SK-N-SH treated with all-trans-retinoic acid at 6 μM for 48 hours (cell line): ENCODE measurements at regions not wholly inside any gene's neighbourhood (a gene's known extent, or its start where the extent isn't known, plus 50 kb on each side); places are given as distances from the start of the nearest gene placed in this dataset.
"Not testable (repeated sequence)": the region's sequence is repeated elsewhere in the genome, so short reads cannot be mapped to it uniquely, and the experiment has no call there.

ENCODE experiments used
- ARNTL ChIP-seq: fragments of 450-650 bp; formaldehyde crosslinking; IDR thresholded peaks from 2 replicates; pipeline ENCODE4 v1.5.0; 2020; ENCODE audit warnings: low read depth, mild to moderate bottlenecking, moderate library complexity, borderline replicate concordance
- BACH2 ChIP-seq: fragments of 250-450 bp; sonication (Bioruptor Pico); IDR thresholded peaks from 2 replicates; pipeline ENCODE4 v1.9.0; 2021; ENCODE audit warnings: mild to moderate bottlenecking, borderline replicate concordance
- CREB5 ChIP-seq: fragments of 250-450 bp; sonication (Bioruptor Pico); IDR thresholded peaks from 2 replicates; pipeline ENCODE4 v1.5.1; 2020; ENCODE audit warnings: low read depth, mild to moderate bottlenecking, moderate library complexity
- CSDC2 ChIP-seq: fragments of 250-450 bp; sonication (Bioruptor Pico); IDR thresholded peaks from 2 replicates; pipeline ENCODE4 v1.5.0; 2020; ENCODE audit warnings: mild to moderate bottlenecking, moderate library complexity
- GLIS3 ChIP-seq: fragments of 250-450 bp; sonication (Bioruptor Pico); IDR thresholded peaks from 2 replicates; pipeline ENCODE4 v1.5.0; 2020; ENCODE audit warnings: mild to moderate bottlenecking, moderate library complexity
- ISL1 ChIP-seq: fragments of 250-450 bp; sonication (Bioruptor Pico); IDR thresholded peaks from 2 replicates; pipeline ENCODE4 v2.1.2; 2022; ENCODE audit warnings: mild to moderate bottlenecking, moderate library complexity
- PPARA ChIP-seq: fragments of 250-450 bp; sonication (Bioruptor Pico); IDR thresholded peaks from 2 replicates; pipeline ENCODE4 v1.5.0; 2020; ENCODE audit warnings: mild to moderate bottlenecking, borderline replicate concordance
- RARB ChIP-seq: fragments of 250-450 bp; sonication (Bioruptor Pico); IDR thresholded peaks from 2 replicates; pipeline ENCODE4 v1.8.0; 2021; ENCODE audit warnings: mild to moderate bottlenecking, moderate library complexity
- SNAI2 ChIP-seq: fragments of 250-450 bp; sonication (Bioruptor Pico); IDR thresholded peaks from 2 replicates; pipeline ENCODE4 v1.5.0; 2020; ENCODE audit warnings: mild to moderate bottlenecking, moderate library complexity
- TOX ChIP-seq: fragments of 250-450 bp; sonication (Bioruptor Pico); IDR thresholded peaks from 2 replicates; pipeline ENCODE4 v1.8.0; 2021; ENCODE audit warnings: mild to moderate bottlenecking, moderate library complexity, borderline replicate concordance
- ZFP3 ChIP-seq: fragments of 250-450 bp; sonication (Bioruptor Pico); IDR thresholded peaks from 2 replicates; pipeline ENCODE4 v1.5.0; 2020; ENCODE audit warnings: mild to moderate bottlenecking, moderate library complexity
- ZNF8 ChIP-seq: fragments of 450-650 bp; formaldehyde crosslinking; IDR thresholded peaks from 2 replicates; pipeline ENCODE4 v1.5.0; 2020; ENCODE audit warnings: mild to moderate bottlenecking, moderate library complexity
- TF ChIP-seq, protein P1 (sequence below): fragments of 250-450 bp; sonication (Bioruptor Pico); IDR thresholded peaks from 2 replicates; pipeline ENCODE4 v1.8.0; 2020; ENCODE audit warnings: mild to moderate bottlenecking, moderate library complexity, borderline replicate concordance
- TF ChIP-seq, protein P2 (sequence below): fragments of 250-450 bp; sonication (Bioruptor Pico); IDR thresholded peaks from 2 replicates; pipeline ENCODE4 v1.5.1; 2021; ENCODE audit warnings: mild to moderate bottlenecking, moderate library complexity

DNA sequence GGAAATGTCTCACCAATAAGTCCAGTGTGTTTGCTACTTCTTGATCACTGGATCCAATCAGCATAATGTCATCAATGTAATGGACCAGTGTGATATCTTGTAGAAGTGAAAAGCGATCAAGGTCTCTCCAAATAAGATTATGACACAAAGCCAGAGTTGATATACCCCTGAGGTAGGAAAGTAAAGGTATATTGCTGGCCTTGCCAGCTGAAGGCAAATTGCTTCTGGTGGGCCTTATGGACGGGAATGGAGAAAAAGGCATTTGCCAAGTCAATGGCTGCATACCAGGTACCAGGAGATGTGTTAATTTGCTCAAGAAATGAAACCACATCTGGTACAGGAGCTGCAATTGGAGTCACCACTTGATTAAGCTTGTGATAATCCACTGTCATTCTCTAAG, 158.5 kb downstream of the CYP26A1 start:
- not testable (repeated sequence) for TF ChIP-seq BACH2 (CRISPR knock-in tag); CREB5 (CRISPR knock-in tag); CSDC2 (CRISPR knock-in tag); GLIS3 (CRISPR knock-in tag); ISL1 (CRISPR knock-in tag); RARB (CRISPR knock-in tag); SNAI2; ARNTL (CRISPR knock-in tag); ZNF8 (CRISPR knock-in tag); PPARA (CRISPR knock-in tag); ZFP3; TOX (CRISPR knock-in tag)
- TF ChIP-seq, protein P1, sequence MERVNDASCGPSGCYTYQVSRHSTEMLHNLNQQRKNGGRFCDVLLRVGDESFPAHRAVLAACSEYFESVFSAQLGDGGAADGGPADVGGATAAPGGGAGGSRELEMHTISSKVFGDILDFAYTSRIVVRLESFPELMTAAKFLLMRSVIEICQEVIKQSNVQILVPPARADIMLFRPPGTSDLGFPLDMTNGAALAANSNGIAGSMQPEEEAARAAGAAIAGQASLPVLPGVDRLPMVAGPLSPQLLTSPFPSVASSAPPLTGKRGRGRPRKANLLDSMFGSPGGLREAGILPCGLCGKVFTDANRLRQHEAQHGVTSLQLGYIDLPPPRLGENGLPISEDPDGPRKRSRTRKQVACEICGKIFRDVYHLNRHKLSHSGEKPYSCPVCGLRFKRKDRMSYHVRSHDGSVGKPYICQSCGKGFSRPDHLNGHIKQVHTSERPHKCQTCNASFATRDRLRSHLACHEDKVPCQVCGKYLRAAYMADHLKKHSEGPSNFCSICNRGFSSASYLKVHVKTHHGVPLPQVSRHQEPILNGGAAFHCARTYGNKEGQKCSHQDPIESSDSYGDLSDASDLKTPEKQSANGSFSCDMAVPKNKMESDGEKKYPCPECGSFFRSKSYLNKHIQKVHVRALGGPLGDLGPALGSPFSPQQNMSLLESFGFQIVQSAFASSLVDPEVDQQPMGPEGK: not testable (repeated sequence)
- TF ChIP-seq, protein P2, sequence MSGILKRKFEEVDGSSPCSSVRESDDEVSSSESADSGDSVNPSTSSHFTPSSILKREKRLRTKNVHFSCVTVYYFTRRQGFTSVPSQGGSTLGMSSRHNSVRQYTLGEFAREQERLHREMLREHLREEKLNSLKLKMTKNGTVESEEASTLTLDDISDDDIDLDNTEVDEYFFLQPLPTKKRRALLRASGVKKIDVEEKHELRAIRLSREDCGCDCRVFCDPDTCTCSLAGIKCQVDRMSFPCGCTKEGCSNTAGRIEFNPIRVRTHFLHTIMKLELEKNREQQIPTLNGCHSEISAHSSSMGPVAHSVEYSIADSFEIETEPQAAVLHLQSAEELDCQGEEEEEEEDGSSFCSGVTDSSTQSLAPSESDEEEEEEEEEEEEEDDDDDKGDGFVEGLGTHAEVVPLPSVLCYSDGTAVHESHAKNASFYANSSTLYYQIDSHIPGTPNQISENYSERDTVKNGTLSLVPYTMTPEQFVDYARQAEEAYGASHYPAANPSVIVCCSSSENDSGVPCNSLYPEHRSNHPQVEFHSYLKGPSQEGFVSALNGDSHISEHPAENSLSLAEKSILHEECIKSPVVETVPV (CRISPR knock-in tag): not testable (repeated sequence)
